T-helper 2 cell treated with Interferon-gamma antibody and Interleukin-4, amounts not matched to agents 5 μg/mL and 100 μg/mL, for 36 hours (primary cell): ENCODE measurements at regions not wholly inside any gene's neighbourhood (a gene's known extent, or its start where the extent isn't known, plus 50 kb on each side); places are given as distances from the start of the nearest gene placed in this dataset.

ENCODE experiments used
- DNase-seq: peaks from one replicate; pipeline ENCODE4 v3.0.0; 2021; ENCODE audit warnings: low spot score
- H3K27ac Mint-ChIP-seq: one replicate; pipeline ENCODE4 v1.8.0; 2021; ENCODE audit warnings: mild to moderate bottlenecking, mixed read lengths
- H3K27me3 Mint-ChIP-seq: one replicate; pipeline ENCODE4 v1.8.0; 2021; ENCODE audit warnings: low read depth, mixed read lengths
- H3K36me3 Mint-ChIP-seq: one replicate; pipeline ENCODE4 v1.8.0; 2021; ENCODE audit warnings: low read depth, mixed read lengths
- H3K4me1 Mint-ChIP-seq: one replicate; pipeline ENCODE4 v1.8.0; 2021; ENCODE audit warnings: low read depth, mixed read lengths
- H3K4me3 Mint-ChIP-seq: one replicate; pipeline ENCODE4 v1.8.0; 2022; ENCODE audit warnings: mild to moderate bottlenecking, moderate library complexity, mixed read lengths
- H3K9me3 Mint-ChIP-seq: one replicate; pipeline ENCODE4 v1.8.0; 2021; ENCODE audit warnings: mixed read lengths

DNA sequence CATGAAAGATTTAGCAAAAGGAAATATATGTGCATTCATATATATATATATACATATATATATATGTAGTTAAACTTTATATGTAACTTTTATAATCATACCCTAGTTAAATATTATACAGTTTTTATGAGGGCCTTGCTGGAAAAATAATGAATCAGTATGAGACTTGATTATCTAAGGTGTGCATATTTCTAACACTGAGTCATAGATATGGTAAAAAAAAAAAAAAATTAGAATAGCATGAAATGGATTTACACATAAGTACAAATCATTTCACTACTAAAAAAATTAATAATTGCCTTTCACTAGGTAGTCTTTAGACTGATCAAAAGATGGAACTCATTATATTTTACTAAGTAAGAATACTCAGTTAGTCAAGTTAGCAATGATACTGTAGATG lies 51.3 kb upstream of the DST start:
- peaks cover 4% of the 10 kb centered on the region for H3K27me3 Mint-ChIP-seq
- H3K27ac Mint-ChIP-seq: no peak overlapping the region
- no peaks in the 10 kb centered on the region for H3K36me3 Mint-ChIP-seq
- DNase-seq: no peak
- no peaks in the 10 kb centered on the region for H3K4me1 Mint-ChIP-seq
- H3K9me3 Mint-ChIP-seq: no peaks in the 10 kb centered on the region
- no peak overlapping the region for H3K4me3 Mint-ChIP-seq

DNA sequence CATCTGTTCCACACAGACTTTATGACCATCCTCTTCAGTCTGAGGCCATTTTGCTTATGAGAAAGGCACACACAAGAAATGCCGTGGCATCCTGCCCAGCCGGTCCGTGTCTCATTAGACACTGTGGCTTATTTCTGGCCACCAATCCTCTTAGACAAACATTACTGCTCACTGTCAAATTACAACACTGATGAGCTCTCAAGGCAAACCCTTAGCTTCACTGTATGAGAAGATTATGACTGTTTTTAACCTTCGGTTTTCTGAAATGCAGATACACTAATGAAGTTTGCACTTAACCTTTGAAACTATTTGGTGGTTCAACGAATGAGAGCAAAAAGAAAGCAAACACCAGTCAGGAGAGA lies 50.5 kb upstream of the DST start:
- H3K9me3 Mint-ChIP-seq: no peaks in the 10 kb centered on the region
- H3K27me3 Mint-ChIP-seq: peaks cover 9% of the 10 kb centered on the region
- no peaks in the 10 kb centered on the region for H3K4me1 Mint-ChIP-seq
- H3K4me3 Mint-ChIP-seq: no peak overlapping the region
- no peaks in the 10 kb centered on the region for H3K36me3 Mint-ChIP-seq
- H3K27ac Mint-ChIP-seq: no peak overlapping the region
- no peak for DNase-seq

DNA sequence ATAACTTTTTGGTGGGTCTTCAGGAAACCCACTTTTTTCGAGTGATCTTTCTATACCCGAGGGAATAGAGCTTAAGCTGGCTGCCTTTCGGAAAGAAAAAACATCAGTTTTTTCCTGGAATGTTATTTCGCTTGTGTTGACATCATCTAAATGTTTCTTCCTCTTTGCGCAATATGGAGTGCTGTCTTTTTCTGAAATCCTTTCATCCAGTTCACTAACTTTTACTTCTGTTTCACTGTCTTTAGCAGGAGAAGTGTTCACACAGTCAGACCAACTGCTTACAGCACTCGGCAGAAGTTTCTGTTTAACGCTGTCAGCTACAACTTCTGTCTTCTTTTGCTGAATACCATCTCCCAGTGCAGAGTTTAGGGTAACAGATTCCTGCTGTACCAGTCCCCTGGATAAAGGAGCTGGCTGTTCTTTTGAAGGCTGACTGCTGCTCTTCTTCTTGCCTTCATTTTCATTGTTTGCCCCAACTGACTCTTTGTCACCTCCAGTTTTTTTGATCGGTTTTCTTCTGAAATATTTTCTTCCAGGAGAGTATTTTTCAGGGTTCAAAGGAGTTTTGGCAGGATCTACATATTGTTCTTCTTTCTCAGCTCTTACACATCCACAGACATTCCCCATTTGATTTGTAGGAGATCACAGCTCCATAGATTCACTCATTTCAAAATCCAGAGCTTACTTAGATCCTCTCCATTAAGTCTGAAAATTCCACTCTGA lies 50.0 kb upstream of the DST start:
- no peak for DNase-seq
- Mint-ChIP-seq H3K4me1 (no peaks in the 10 kb centered on the region), H3K4me3 (no peak overlapping the region), H3K9me3 (no peaks in the 10 kb centered on the region), H3K27me3 (peaks cover 9% of the 10 kb centered on the region), H3K36me3 (no peaks in the 10 kb centered on the region), H3K27ac (no peak overlapping the region)
